NCI-H187 (cell line): ENCODE measurements at regions not wholly inside any gene's neighbourhood (a gene's known extent, or its start where the extent isn't known, plus 50 kb on each side); places are given as distances from the start of the nearest gene placed in this dataset.

Experiments used
- DNase-seq, 2 experiments: peaks; one replicate each; lab custom pipeline; 2025; lab: John Stamatoyannopoulos, UW

DNA sequence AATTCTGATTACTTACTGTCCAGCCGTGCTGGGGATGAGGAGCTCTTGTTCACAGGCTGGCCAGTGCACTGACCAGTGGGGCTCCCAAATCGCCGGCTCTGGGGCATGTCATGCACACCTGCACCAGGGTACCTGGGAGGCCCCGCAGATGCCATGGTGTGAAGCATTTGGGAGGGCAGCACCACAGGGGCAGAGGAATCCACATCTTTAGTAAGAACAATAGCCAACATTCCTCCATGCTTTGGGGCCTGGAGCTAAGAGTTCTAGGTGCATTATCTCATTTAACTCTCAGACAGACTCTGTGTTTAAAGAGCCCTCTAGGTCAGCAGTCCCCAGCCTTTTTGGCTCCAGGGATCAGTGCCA is 104.2 kb downstream of the ACKR3 start:
- DNase-seq = no peak

DNA sequence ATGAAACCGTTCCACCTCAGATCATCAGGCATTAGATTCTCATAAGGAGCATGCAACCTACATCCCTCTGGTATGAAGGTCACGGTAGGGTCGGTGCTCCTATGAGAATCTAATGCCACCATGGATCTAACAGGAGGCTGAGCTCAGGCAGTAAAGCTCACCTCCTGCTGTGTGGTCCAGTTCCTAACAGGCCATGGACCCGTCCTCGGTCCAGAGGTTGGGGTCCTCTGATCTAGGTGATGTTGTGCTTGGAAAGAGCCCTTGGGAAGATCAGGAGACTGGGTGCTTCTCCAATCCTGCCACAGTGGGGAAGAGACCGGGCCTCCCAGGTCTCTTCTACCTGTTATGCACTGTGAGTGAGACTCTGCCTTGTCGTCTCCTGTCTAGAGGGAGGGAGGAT is 104.6 kb downstream of the ACKR3 start:
- DNase-seq = no peak

DNA sequence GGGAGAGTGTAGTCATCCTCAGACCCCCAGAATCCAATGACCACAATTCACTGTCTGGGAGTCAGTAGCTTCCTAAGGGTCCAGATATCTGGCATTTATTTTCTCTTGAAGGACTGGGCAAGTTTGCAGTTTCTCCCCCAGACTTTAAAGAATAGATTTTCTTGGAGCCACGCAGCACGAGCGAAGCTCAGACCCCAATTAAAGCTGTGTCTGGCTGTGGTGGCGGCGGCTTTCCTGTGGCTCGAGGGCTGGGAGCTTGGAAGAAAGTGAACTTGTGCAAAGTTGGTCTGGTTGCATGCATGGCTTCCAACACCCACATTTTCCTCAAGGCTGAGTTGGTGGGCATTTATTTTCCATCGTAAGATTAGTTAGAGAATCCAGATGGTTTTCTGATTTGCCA is 105.0 kb downstream of the ACKR3 start:
- no peak for DNase-seq

DNA sequence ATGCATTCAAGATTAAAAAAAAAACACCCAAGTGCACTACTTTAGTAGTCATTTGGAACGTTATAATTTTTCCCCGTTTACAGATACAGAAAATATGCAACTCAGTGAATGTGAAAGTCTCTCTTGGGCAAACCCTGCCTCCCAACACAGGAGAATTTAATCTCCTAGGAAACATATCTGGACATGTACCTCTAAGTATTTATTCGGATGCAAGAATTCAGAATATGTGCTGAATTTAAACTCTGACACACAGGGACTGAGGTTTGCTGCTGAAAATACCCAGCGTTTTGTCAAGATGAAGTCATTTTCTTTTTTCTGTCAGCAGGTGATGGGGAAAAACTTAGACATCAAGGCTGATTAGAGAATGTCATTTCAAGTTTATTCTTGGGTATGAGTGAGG is 105.4 kb downstream of the ACKR3 start:
- no peak for DNase-seq

DNA sequence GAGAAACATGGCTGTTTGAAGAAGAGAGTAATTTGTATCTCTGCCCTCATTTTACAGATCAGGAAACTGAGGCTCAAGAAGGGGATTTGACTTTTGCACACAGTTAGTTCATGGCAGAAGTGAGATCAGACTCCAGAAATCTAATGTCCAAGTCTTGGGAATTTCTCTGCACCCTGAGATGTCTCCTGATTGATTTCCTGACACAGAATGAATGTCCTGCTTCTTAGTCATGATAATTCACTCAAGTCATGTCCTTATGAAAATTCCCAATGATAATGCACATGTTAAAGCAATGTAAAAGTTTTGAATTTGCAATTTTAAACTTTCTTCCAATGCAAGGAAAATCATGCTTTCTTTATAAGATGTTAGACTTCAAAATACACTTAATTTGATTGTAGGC is 105.9 kb downstream of the ACKR3 start:
- no peak for DNase-seq

DNA sequence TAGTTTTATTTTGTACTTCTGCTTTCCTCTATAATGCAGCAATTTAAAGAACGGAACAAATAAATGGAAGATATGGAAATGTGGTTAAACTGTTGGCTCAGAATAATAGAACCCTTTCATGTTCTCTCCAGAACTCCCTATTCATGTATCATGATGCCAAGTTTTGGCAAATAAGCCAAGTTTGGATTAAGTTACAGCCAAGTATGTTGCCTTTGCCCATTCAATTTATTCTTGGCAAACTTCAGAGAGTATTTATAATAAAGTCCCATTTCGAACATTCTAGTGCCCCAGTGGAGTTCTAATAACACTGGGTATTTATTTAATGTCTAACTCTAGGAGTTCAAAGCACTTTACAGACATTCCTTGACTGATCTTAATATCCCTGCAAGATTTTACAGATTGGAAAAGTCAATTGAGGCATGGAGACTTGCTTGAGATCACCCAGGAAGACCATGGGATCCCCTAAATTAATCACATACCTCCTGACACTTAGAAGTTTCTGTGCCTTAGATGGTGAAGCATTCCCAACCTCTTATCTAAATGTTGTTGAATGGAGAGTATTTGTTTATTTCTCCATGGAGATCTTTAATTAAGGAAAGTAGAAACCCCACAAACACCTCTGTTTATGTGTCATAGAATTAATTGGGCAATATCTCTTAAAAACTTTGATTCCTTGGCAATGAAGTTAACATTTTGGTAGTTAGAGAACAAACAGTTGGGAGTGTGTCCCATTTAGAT is 106.7 kb downstream of the ACKR3 start:
- DNase-seq = no peak

DNA sequence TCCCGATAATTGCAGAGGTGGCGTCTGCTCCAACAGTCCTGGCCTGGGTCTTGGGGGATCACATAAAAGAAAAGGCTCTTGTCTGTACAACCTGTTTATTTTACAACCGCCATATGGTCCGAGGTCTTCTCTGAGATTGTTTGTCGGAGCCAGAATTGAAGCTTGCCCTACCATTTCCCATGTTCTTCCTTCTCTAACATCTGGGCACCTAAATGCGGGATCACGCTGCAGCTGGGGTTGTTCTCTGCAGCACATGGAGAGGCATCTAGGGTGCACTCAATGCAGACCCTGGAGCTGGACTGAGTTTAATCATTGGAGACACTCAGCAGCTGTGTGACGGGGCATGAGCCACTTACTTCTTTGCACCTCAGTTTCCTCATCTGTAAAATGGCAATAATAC is 107.7 kb downstream of the ACKR3 start:
- DNase-seq = no peak

DNA sequence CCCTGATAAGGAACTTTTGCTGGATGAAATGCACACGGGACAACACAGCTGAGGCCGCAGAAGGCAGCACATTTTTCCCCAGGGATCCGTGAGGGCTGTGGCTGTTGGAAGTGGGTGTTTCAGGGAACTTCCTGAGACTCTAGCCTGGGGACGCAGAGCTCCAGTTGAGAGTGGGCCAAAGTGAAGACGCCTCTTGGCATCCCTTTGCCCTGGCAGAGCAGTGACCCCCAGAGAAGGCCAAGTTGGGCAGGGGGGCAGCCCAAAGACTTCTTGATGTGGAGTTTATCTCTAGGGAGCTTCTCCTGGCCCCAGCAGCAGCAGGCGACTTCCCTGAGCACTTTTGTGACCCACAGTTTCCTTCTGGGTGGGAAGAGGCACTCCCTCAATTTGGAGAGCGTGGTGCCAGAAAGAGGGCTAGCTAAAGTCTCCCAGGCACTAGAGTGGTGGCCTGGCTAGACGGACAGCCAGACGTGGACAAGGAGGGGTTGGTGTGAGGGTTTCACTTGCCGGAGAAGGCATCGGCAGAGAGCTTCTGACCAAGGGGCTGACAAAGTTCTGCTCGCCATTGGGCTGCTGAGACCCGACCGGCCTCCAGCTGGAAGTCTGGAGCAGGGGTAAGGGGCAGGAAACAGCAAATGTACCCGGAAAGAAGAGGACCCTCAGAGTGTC is 108.8 kb downstream of the ACKR3 start:
- no peak for DNase-seq

DNA sequence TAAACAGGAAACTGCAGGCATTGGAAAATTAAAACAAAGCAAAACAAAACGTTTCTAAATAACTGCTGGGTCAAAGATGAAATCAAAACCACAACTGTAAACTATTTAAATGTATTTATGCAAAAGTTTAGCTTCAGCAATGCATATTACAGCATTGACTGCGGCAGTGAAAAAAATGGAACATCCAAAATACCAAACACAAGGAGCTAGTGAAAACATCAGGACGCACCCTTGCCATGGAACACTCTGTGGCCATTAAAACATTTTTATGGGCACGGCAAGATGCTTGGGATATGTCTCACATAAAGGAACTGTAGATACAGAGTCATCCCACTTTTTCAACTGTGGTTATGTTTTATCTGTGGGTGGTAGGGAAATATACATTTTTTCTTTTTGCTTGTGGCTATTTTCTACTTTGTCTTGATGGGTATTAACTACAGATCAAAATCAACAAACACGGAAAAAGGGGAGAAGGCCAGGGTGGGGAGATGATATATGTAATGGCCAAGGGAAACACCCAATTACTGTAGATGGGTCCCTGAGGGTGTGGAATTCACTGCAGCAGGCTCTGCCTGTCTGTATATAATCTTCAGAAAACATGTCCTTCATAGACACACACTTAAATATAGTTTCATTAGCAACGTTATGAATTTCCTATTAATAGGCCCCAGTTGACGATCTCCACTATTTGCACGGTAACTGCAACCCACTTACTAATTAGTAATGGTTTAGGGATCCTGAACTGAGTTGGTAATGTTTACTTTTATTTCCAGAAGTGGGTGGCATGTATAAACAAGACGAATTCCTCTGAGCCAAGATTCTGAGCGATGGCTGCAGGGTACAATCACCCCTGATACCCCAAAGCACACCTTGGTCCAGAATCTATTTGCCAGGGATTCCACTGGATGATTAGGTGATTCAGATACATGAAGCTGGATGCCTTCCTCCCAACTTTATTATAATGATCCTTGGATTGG is 110.5 kb downstream of the ACKR3 start:
- no peak for DNase-seq

DNA sequence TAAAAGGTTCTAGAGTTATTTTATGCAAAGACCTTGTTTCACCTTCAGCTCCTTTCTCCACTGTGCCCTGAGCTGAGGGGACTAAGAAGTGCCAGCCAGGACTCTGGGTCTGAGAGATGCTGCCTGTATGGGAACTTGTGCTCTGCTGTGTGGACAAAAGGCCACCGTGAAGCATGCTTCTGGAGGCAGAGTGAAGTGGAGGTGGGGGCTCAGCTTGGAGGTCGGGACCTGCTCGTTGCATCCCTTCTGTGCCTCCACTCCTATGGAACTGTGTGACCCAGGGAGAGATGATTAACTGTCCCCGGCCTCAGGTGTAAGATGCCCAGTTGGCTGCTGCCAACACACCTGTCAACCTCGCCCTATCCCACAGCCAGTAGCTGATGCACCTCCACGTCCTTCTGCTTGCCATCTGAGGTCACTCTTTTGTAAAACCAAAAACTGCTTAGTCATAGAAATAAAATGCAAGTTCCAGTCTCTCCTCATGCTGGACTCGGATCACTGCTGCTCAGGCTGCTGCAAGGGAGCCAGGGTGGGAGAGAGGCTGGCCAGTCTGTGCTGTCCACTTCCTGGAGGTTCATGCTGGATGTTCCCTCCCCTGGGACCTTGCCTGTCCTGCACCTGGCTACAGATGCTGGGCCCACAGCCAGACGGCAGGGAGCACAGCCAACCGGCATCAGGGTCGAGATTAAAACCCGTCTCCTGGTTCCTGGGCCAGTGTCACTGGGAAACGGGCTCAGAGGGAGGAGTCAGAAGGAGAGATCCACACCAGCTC is 113.2 kb downstream of the ACKR3 start:
- no peak for DNase-seq

DNA sequence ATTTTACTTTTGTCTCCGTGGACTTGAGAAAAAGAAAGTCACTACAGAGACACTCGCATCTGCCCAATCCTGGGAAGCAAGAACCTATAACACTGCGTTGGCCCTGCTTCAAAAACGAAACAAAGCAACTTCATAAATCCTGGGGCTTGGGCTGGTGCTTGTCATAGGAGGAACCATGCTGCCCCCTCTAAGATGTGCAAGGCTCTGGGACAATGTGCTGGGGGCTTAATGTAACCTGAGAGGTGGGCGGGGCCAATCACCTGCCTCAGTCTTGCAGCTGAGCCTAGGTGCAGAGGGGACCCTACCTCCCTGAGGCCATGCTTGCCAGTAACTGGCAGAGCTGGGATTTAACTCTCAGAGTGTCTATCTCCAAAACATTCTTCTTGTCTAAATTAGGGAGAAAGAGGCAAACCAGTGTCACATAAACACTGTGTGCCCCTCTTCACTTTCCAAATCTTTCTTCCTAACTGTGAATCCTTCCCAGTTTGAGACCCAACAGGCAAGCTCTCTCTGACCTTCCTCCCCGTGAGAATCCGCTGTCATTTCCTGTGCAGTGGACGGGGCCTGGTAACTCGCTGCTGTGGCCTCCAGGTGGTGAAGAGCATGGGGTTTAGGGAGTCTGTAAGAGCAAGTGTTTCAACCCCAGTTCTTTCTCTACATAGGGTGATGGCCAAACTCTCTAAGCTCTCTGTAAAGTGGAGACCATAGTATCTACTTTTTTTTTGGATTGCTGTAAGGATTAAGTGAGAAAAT is 115.1 kb downstream of the ACKR3 start:
- DNase-seq = no peak

DNA sequence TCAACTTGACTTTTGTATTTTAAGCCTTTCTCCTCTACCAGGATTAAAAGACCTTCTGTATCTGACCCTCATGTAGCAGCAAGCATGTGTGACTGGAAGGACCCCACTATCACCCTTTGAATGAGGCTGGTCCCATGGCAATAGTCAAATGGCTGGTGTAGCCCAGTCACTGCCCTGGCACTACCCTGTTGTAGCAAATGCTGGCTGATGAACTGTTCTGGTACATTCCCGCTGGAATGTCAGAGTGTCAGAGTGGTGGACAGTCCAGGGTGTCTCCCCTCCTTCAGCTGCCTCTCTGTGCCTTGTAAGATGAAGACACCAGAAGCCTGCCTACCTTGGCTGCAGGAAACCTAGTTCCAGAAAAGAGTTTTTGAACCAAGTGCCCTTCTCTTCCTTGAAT is 115.7 kb downstream of the ACKR3 start:
- DNase-seq = no peak

DNA sequence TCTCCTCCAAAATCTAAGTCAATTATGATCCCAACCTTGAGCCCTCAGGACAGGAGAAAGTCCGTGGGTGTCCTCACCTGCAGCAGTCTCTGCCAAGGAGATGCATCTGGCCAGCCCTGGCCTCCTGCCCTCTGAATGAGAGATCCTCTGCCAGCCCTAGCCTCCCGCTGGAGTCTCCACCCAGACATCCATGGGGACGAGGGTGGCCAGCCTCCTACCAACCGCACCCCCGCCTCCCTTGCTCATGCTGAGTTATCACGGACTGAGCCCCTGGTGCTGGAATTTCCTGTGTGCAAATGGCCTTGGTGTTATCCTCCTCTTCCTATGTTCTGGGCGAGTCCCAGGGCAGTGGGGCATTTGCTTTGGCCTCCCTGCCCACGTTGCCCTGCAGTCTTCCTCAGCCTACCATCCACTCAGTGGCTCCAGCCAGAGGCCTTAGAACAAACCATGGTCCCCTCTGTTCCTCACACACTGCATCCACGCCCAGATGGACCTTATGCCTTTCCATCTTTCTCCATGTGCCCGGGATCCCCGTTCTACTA is 116.4 kb downstream of the ACKR3 start:
- DNase-seq = no peak

DNA sequence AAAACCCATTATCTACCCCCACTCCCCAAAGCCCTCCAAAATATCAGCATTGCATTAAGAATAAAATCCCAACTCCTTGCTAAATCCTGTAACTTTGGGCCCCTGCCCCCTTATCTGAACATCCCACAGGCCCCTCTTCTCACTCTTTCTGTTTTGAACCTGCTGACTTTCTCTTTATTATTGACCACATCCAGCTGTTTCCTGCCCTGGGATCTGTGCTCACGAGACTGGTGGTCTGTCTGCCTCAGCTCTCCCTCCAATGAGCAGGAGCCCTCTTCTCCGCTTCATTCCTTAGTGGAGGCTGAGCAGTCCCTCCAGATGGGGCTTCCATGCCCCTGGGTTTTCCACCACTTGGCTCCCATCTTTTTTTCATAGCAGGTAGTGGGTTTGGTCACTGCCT is 116.9 kb downstream of the ACKR3 start:
- no peak for DNase-seq

DNA sequence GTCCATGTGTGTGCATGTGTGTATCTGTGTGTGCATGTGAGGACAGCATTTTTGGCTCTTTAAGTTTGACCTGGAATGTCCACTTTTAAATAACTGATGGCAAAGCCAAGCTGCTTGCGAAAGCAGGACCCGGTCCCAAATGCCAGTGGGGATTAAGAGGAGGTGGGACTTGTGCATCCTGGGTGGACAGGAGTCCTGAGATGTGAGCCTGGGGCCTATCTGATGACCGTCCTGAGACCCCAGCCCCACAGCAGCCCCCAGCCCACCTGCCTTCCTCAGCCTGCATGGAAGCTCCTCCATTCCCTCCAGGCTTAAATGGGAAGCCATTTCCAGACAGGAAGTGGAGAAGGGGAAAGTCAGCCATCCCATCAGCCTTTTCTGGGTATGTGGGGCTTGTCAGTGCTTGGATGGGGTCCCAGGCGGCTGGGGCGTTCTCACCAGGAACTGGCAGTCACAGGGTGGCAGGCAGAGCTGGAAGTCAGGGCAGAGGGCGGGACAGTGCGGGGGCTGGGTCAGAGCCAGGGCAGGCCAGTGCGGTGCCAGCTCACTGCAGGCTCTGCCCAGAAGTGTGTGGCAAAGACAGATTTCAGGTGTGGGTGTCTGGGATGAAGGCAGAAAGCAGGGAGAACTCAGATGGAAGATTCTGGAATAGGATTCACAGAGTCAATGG is 117.8 kb downstream of the ACKR3 start:
- no peak for DNase-seq

DNA sequence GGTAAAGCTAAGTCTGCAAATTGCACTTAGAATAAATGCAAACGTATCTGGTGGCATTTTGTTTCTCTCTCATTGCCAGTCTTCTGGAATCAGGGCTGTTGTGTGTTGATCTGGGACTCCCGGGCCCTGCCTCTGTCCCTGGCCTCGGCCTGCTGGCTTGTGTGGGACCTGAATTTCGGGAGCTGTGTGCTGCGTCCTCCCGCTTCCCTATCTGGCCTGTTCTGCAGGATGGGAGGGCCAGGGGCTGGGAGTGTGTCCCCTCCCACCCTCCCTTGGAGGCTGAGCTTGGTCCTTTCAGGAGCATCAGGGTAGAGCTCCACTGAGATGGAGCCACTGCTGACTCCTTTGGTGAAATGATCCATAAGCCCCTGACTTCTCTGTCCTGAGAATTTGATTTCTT is 118.5 kb downstream of the ACKR3 start:
- DNase-seq = no peak

DNA sequence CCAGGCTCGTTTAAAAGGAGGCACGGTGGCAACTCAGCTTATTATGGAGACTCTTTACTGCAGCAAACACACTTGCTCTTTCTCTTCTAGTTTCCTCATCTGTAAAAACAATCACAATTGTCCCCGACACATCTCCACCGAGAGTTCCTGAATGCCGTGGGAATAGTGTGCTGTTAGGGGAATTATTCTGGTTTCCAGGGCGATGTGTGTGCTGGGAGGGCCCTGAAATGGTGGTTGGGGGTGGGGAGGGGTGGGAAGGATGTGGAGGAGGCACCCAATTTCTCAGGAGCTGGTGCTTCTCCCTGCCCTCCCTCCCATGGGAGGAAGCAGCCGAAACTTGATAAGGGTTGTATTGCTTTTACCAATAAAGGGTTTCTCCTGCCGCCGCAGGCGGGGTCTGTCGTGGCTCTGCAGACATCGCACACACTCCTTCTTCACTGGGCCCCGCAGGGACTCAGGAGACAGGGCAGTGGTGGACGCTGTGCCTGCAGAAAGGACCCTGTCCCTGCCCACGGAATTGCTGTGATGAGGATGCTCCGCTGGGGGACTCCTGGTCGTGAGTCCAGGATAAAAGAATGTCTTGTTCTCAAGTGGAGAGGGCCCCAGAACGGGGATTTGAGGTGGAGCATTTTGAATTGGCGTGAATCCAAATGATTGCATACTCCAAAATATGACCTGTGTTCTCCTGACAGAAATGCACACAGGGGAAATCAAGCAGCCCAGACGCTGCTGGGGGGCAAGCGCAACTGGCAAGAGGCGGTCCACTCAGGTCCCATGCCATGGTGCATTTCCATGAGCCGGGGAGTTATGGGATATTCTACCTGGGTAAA is 119.2 kb downstream of the ACKR3 start:
- DNase-seq = no peak

DNA sequence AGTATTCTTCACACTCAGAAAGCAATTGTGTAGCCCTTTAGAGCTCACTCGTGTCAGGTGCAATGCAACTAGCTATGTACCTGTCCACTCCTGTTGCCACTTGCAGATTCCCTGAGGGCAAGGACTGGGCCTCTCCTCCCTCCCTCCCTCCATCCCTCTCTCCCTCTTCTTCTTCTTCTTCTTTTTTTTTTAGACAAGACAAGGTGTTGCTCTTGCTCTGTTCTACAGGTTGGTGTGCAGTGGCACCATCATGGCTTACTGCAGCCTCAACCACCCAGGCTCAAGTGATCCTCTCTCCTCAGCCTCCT is 119.7 kb downstream of the ACKR3 start:
- no peak for DNase-seq

DNA sequence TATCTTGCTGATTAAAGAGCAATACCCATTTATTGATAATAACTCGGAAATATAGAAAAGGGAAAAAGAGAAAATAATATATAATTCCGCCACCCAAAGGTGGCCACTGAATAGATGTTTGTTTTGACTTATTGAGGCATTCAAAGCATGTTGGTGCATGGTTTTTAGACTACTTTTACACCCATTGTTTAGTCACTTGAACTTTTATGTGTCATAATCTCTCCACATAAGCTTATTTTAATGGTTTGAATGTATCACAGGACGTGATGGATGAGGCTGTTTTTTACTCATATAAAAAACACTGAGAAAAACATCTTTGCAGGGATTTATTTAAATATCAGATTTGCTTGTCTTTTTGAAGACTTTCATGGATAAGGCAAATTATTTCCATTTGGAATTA is 120.4 kb downstream of the ACKR3 start:
- DNase-seq = no peak

DNA sequence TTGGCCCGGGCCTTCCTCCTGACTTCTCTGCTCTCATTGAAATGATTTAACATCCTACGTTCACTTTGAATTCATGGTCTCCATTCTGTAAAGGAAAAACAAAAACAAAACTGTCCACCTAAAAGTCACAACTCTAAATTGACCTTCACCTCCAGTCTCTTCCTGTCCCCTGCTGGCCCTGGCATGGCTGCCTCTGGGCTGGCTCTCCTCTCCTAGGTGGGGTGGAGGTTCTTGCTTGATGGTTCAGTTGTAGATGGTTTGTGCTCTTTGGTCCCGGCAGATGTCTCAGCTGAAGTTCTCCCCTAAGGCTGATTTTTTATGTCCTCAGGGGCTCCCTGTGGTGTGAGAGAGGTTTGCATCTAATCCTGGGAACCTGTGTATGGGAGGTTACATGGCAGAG is 121.1 kb downstream of the ACKR3 start:
- no peak for DNase-seq
